ENCODE measurements at regions not wholly inside any gene's neighbourhood (a gene's known extent, or its start where the extent isn't known, plus 50 kb on each side); places are given as distances from the start of the nearest gene placed in this dataset.

DNA sequence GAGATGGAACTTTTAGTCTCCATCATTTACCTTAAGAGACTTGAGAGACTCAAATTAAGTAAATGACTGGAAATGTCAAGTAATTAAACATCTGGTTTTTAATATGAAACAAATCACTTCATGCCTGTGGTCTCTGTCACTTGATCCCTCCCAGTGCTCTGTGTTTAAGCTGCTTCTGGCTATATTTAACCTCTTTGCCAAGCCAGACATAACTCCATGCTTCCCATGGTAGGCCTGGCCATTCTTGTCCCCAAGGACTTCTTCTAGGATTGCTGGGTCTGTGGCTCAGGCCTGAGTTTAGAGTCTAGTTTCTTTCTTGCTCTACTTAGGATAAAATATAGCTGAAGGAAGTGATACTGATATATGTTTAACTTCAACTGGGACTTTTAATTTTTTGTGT lies 1013.6 kb downstream of the FLRT2 start:
- TF ChIP-seq, protein P1, sequence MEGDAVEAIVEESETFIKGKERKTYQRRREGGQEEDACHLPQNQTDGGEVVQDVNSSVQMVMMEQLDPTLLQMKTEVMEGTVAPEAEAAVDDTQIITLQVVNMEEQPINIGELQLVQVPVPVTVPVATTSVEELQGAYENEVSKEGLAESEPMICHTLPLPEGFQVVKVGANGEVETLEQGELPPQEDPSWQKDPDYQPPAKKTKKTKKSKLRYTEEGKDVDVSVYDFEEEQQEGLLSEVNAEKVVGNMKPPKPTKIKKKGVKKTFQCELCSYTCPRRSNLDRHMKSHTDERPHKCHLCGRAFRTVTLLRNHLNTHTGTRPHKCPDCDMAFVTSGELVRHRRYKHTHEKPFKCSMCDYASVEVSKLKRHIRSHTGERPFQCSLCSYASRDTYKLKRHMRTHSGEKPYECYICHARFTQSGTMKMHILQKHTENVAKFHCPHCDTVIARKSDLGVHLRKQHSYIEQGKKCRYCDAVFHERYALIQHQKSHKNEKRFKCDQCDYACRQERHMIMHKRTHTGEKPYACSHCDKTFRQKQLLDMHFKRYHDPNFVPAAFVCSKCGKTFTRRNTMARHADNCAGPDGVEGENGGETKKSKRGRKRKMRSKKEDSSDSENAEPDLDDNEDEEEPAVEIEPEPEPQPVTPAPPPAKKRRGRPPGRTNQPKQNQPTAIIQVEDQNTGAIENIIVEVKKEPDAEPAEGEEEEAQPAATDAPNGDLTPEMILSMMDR (IDR thresholded peaks at IDR 0.05), result no peak
- no peak for TF ChIP-seq POLR2A (IDR thresholded peaks at IDR 0.05)

Measured in adrenal gland (tissue), 5 donors.